HG03066 (cell line): ENCODE measurements at regions not wholly inside any gene's neighbourhood (a gene's known extent, or its start where the extent isn't known, plus 50 kb on each side); places are given as distances from the start of the nearest gene placed in this dataset.
"Not testable (repeated sequence)": the region's sequence is repeated elsewhere in the genome, so short reads cannot be mapped to it uniquely, and the experiment has no call there.

ENCODE experiments used
- ATAC-seq: cut with Tn5 transposase; IDR thresholded peaks from one replicate; pipeline ENCODE4 v1.9.1; 2021; ENCODE audit warnings: low read depth; ENCODE audit not compliant: unreplicated experiment

DNA sequence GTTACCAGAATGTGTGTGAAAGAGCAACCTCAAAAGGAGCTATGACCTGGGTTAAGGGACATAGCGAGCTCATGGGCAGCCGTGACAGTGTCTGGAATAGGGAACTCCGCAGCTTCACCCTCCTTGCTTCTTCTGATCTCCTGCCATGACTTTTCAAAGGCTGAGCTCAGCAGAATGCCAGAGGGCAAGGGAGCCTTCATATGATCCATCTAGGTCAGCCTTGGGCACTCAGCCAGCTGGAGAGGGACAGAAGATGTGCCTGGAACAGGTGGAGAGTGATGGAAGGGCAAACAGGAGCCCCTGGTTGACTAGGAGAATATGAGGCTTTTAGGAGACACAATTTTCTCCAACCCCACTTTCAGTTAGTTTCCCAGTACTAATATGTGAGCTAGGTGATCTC lies 352.8 kb upstream of the FRG2C start:
- not testable (repeated sequence) for ATAC-seq

DNA sequence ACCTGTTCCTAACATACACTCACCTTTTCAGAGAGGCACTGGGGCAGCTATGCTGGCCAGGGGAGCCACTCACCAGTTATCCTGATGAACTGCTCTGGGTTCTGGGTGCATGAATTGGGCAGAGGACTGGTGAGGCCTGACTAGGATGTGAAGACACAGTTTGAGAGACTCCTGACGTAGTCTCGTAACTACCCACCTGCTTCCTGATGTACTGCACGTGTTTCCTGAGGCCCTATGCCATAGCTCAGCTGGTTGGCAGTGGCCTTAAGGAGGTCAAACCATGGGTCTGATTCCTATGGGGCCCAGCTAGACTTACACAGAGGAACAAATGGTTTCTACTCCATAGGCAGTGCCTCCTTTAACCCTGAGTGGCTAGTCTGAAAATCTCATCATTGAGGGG lies 351.7 kb upstream of the FRG2C start:
- ATAC-seq: not testable (repeated sequence)

DNA sequence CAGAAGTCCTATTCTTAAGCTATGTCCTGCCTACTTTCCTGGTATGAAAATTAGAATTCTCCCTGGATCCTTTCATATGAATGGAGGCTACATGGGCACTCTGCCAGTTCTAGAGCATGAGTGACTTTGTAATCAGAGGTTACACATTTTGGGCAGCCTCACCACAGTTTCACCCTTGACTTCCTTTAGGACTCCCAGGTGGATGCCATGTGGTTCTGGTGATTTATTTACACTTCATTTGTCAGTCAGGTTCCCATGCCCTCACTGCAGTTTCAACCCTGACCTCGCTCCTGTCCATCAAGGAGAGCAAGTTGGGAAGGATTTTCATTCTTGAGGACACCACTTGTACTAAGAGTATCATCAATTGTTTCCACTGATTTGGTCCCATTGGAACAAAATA lies 344.4 kb upstream of the FRG2C start:
- not testable (repeated sequence) for ATAC-seq

DNA sequence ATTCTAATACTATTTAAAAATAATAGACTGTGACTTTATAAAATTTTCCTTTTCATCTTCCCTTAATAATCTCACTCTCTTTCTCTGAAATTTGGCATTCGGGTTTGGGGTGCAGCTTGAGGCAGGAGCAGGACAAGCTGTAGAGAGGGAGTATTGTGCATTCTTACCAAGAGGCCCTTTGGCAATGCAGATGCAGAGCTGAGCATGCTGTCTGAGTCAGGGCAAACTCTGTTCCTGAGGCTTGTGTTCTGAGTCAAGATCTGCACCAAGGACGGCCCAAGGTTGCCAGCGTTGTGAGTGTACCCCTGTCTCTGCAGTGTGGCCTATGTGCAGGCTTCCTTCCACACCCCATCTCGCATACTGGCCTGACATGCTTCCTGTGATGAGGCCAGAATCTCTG lies 343.8 kb upstream of the FRG2C start:
- ATAC-seq: no peak

DNA sequence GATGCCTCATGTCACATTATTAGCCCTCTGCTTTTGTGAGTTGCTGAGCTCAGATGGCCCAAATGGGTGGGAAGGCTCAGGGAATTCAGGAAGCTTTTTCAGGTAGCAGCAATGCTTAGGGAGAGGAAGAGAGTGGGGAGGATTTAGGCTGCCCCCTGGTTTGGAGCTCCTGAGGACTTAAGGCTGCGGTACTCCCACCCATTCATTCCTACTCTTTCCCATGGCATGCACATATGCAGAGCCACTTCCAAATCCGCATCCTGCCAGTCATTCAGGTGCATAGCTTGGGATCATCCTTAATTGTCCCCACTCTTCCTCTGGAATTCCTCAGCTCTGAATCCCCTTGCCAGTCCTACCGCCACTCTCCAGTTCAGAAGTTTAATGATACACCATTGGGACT lies 343.1 kb upstream of the FRG2C start:
- no peak for ATAC-seq

DNA sequence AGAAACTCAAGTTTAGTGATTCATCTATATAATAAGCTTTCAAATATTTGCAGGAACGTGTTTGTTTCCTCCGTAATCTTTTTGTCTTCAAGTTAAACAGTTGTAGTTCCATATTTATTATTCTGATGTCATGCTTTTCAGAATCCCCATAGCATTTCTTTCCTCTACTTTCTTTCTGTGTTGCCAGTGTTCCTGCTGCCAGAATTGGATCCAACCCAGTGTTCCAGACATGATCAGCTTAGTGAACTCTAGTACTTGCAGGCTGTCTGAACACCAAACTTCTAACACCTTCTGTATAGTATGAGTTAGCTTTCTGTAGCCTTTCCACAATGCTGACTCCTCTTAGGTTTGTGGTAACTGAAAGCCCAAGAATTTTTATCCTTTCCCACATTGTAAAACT lies 340.2 kb upstream of the FRG2C start:
- not testable (repeated sequence) for ATAC-seq

DNA sequence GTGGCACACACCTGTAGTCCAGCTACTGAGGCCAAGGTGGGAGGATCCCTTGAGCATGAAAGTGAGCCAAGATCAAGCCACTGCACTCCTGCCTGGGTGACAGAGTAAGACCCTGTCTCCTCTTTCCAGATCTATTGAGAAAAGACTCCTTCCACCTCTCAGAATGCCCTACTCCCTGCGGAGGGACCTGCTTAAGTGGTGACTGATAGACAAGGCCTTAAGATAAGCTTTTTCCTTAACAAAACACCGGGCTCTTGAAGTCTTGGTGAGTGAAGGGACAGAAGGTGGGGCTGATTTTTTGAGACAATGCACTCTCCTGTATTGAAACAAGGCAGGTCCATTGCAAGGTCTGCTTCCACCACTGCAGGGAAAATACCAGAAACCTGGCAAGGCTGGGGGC lies 338.4 kb upstream of the FRG2C start:
- ATAC-seq: no peak

DNA sequence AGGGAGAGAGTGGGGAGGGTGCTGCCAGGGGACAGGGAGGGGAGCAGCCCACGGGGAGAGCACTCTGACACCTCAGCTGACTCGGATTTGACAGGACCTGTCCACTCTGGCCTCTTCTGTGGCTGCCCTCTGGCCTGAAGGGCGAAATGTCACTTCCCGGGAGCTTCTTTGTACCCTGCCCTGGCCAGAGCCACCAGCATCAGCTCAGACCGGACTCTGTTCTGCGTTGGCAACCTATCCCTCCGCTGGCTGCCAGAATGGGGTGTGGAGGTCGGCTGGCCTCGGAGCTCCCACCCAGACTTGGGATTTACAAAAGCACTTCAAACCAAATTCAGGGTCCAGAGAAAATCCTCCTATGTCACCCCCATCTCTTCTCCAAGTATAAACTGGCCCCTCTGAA lies 336.7 kb upstream of the FRG2C start:
- ATAC-seq: no peak

DNA sequence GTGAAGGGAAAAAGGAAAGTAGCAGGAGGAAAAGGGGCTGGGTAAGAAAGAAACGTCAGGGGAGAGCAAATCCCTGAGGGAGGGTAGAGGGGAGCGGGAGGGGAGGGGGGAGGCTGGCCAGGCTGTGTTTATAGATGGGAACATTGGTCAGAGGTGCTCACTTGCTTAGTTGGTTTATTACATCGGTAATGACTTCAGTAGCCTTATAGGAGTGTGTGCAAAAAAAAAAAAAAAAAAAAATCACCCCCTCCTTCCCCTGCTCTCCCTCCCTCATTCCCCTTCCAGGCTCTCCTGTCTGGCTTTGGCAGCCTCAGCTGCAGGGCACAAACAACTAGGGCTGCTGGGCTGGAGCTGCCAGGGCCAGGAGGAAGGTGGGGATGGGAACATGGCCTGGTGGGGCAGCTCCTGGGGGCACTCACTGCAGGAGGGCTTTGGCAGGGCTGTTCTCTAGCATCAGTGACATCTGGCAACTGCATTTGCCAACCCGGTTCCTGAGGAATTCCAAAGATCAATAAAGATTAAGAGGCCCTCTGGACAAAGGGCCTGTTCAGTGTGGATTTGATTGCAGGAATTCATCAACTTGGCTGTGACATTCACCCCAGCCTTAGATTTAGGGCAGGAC lies 334.5 kb upstream of the FRG2C start:
- ATAC-seq: no peak

DNA sequence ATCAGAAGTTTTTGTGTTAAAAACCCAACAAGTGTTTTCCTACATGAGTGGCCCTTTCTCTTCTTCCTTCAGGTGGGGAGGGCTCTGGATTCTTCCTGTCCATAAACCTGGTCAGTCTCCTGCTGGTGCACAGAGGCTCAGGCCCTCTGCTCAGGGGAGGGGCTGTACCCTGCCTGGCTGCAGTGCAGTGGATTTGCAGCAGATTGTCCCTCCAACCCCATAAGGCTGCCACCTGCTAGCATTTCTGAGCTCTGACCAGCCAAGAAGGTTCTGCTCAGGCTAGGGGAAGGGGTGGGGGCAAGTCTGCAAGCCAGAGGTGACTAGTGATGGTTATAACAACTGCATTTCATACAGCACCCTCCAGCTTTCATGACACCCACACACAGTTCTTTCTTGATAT lies 333.7 kb upstream of the FRG2C start:
- ATAC-seq: not testable (repeated sequence)

DNA sequence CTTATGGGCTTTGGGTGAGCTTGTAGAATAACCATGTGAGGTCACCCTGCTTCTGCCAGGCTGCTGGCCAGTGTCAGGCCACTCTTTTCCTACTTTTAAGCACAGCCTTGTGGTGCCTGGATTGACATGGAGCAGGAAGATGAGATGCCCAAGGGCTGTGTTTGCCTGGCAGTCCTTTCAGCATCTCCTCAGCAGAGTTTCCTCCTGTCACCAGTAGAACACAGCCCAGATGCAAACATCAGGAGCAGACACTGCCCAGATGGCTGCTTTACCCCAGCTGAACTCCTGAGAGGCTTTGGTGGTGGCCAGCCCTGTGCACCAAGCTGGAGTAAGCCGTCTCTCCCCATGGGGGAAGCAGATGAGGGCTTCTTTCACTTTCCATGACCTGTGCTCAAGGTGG lies 332.0 kb upstream of the FRG2C start:
- not testable (repeated sequence) for ATAC-seq

DNA sequence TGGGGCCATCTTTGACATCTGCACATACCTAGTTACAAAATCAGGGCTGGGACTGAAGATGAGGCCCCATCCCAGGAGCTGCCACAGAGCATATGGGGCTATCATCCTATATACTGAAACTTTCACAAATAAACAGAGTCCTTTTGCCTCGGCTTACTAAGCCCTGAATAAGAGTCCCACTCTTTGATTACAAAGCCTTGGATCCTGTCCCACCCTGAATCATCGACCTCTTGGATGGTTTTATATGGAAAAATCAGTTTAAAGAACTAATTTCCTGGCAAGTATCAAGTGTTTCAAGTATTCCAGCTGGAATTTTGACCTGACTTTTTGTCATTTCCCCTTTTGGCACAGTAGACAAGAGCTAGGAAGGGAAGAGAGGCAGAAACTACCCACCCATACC lies 331.3 kb upstream of the FRG2C start:
- ATAC-seq: no peak

DNA sequence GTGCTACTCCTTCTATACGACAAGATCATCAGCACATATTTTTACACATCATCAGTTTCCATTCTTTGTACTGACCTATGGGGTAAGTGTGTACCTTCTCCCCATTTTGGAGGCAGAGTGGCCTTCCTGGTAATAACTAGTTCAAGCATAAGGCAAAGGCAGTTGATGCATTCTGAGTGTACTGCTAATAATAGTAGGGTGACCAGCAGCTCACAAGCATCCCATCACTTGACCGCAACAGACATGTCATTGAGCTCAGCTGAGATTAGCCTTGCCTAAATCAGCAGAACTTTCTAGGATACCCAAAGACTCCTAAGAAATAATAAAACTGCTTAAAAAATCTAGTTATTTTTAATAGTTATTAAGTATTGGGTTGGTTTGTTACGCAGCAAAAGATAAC lies 329.8 kb upstream of the FRG2C start:
- no peak for ATAC-seq

DNA sequence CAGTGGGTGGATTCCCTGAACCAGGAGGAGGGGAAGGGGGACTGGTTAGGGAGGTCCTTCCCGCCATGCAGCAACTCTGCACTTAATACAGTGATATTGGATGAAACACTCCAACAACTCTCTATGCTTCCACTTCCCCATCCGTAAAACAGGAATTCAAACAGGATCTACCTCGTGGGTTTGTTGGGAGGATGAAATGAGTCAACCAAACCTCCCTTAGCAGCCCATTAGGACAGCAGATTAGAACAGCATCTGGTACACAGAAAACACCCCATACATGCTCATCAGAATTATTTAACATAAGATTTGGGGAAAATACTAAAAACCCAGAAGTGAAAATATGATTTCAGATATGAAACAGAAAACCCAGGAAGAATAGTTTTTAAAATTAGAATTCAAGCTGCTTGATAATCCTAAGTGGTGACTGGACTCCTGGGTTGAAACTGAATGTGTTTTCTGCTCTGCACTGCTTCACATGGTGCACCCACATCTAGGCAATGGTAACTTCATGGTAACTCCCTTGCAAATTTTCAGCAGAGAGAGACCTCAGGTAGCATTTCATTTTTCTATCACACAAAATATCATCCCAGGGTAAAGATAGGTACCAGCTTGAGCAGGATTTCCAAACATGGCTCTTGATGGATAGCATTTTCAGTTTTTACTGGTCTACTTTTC lies 326.8 kb upstream of the FRG2C start:
- ATAC-seq: no peak

DNA sequence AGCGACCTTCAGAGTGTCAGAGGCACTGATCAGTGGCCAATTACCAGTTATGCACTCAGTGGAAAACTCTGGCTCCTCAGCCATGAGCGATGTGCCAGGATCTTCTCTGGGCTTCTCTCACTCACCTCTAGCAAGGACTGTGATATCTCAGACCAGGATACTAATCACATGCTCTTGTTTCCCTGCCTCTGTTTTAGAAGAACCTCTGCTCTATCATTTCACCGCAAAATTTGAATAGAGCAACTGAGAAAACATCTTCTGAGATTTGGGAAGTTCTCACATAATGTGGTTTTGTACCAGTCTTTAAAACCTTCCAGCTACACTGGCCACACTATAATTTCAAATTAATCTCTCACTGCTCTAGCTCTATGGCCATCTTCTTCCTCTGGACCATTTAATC lies 325.8 kb upstream of the FRG2C start:
- no peak for ATAC-seq

DNA sequence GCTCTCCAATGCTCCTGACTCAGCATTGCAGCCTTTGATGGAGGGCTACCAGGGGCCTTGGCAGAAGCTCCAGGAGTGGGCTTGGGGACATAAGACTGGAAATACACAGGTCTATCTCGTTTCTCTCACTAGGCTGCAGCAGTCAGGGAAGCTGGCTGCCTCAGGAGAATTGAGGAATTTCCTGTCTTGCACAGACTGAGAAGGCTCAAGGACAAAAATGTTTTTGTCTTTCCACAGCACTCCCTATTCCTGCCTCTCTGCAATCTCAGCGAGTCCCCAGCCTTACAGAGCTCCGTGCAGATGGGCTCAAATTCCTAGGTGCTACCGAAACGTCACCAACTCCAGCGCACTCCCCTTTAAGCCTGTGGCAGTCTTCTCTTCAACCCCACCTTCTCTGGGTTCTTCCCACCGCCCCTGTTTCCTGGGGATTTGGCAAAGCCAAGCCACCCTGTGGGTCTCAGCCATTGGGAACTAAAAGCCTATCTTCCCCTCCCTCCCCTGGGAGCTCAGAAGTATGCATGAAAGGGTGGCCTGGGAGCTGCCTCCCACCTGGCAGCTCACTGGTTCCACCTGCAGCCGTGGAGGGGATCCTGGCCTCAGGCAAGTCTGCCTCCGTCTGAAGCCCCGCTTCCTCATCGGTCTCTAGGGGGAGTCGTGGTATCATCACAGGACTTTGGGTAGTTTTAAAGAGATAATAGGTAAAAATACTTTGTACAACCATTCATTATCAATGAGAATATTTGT lies 322.6 kb upstream of the FRG2C start:
- ATAC-seq: no peak

DNA sequence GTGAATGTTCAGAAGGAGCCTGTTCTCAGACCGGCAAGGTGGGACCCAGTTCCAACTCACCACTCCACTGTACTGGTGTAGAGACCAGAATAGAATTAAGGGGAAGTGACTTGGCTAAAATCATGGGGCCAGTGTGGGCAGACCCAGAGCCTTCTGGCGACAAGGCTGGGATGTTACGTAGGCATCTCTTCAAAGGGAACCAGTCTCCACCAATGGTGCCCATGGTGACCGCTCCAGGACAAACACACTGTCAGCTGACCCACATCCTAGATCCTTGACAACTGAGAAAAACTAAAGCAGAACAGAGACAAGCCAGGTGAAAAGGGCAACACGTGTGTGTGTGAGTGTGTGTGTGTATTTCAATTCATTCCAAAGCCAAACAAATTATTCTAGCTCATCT lies 321.7 kb upstream of the FRG2C start:
- ATAC-seq: no peak

DNA sequence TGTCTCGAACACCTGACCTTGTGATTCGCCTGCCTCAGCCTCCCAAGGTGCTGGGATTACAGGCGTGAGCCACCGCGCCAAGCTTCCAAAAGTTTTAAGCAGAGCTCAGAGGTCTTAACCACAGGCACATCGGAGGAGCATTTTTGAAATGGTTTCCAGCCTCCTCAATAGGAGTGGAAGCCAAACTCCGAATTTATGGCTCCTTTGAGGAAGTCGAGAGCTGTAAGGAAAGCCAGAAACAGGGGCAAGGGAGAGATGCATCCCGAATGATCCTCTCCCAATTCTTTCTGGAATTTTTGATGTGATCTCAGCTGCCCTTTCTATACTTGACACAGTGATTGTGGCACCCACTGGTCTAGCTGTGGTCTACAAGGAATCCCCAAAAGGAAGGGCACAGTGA lies 313.6 kb upstream of the FRG2C start:
- ATAC-seq: not testable (repeated sequence)

DNA sequence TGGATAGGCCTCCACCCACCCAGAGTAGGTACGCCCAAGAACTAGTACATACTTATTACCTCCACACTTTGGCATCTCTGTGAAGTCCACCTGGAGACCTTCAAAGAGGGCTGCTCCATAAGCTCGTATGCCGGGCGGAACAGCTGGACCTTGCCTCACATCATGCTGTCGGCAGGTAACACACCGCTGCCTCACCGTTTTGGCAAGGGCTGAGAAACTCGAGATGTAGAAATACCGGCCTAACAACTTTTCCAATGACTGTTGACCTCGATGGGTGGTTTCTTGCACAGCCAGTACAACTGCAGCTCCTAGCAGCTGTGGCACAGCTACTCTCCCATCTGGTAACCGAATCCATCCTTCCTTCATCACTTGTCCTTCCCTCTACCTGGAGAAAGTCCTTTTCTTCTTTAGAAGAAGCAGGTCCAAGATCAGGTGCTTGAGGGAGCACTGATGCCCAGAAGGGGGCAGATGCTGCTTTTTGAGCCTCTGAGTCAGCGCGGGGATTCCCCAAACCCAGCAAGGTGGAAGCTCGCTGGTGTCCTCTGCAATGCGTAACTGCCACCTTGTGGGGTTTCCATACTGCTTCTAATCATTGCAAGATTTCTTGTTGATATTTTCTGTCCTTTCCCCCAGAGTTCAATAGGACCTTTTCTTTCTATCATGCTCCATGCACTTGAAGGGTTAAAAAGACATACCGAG lies 301.9 kb upstream of the FRG2C start:
- ATAC-seq: not testable (repeated sequence)

DNA sequence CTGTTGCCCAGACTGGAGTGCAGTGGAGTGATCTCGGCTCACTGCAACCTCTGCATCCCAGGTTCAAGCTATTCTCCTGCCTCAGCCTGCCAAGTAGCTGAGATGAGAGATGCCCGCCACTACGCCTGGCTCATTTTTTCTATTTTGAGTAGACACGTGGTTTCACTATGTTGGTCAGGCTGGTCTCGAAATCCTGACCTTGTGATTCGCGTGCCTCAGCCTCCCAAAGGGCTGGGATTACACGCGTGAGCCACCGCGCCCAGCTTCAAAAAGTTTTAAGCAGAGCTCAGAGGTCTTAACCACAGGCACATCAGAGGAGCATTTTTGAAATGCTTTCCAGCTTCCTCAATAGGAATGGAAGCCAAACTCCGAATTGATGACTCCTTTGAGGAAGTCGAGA lies 291.2 kb upstream of the FRG2C start:
- ATAC-seq: not testable (repeated sequence)

DNA sequence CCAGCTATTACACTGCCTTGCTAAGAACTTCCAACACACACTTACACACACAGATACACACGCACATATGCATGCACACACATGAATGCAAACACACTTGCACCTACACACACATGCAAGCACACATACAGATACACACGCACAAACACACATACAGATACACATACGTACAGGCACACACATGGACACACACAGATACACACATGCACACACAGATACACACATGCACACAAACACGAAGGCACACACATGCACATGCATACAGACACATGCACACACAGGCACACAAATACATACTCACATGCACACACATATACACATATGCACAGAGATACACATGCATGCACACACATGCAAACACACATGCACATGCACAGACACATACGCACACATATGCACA lies 284.3 kb upstream of the FRG2C start:
- ATAC-seq: not testable (repeated sequence)
